ENCODE measurements at regions not wholly inside any gene's neighbourhood (a gene's known extent, or its start where the extent isn't known, plus 50 kb on each side); places are given as distances from the start of the nearest gene placed in this dataset.

GRCh38 chr4:181944527-181944926, 298.7 kb upstream of the TENM3 start (continued):
- no peak for TF ChIP-seq PRDM4 (CRISPR knock-in tag; IDR thresholded peaks at IDR 0.05; ENCODE audit: borderline replicate concordance)

GRCh38 chr4:181946902-181947301, 296.3 kb upstream of the TENM3 start:
- Histone ChIP-seq H2AFZ (ENCODE audit: low read length) (no peak overlapping the region), H3K4me3 (replicated peaks in 1 of 3; ENCODE audit: insufficient read depth in 1 of 3, low read depth in 2 of 3, low read length in 3 of 3) (no peak overlapping the region), H4K20me1 (ENCODE audit: insufficient read depth, low read length) (no peaks in the 10 kb centered on the region), H3K4me1 (ENCODE audit: insufficient read depth, low read length) (no peaks in the 10 kb centered on the region), H3K27ac (ENCODE audit: extremely low read length, insufficient read depth, low read length) (no peak overlapping the region), H3K9me3 (ENCODE audit: low read length) (no peaks in the 10 kb centered on the region), H3K27me3 (ENCODE audit: control insufficient read depth in 1 of 2, insufficient read depth in 2 of 2, low read length in 2 of 2) (no peaks in the 10 kb centered on the region), H3K79me2 (ENCODE audit: insufficient read depth, low read length) (no peaks in the 10 kb centered on the region), H3K4me2 (ENCODE audit: low read depth, low read length) (no peak overlapping the region), H3K36me3 (replicated peaks in 1 of 2; ENCODE audit: control insufficient read depth in 1 of 2, insufficient read depth in 2 of 2, low read length in 2 of 2) (no peaks in the 10 kb centered on the region), H3K9ac (ENCODE audit: insufficient read depth, low read depth, low read length) (no peak overlapping the region)
- WGBS (ENCODE audit: low lambda C conversion rate): 9% methylated on average over 4 of the region's 4 CpGs
- CTCF ChIA-PET (ENCODE audit: low intra/inter-chr PET ratio, low total read pairs): no interaction called here
- FAIRE-seq (no peak), DNase-seq (ENCODE audit: low spot score) (no peak), ATAC-seq (no peak)
- BruUV-seq (replicated peaks): no TSS peak
- intact Hi-C loops (cut with micrococcal nuclease; ENCODE audit: unreplicated experiment) (no loop called here), in situ Hi-C loops (cut with HindIII; ENCODE audit: extremely low pct_ligation_motif_present, low pct_unique_long_range_greater_than_20kb) (no loop called here)
- POLR2A ChIA-PET: no interaction called here
- no peak for TF ChIP-seq ZNF343 (CRISPR knock-in tag; IDR thresholded peaks at IDR 0.05)

- H3K9me3 ChIP-seq (ENCODE audit: low read length): no peaks in the 10 kb centered on the region
- intact Hi-C loops (cut with micrococcal nuclease; ENCODE audit: unreplicated experiment): no loop called here
- 2% methylated on average over 3 of the region's 3 CpGs for WGBS (ENCODE audit: low lambda C conversion rate)
- no peak overlapping the region for H3K27ac ChIP-seq (ENCODE audit: extremely low read length, insufficient read depth, low read length)
- no peak overlapping the region for H3K4me2 ChIP-seq (ENCODE audit: low read depth, low read length)
- H3K79me2 ChIP-seq (ENCODE audit: insufficient read depth, low read length): no peaks in the 10 kb centered on the region
- H4K20me1 ChIP-seq (ENCODE audit: insufficient read depth, low read length): no peaks in the 10 kb centered on the region
- H3K4me3 ChIP-seq (replicated peaks in 1 of 3; ENCODE audit: insufficient read depth in 1 of 3, low read depth in 2 of 3, low read length in 3 of 3): no peak overlapping the region
- DNase-seq (ENCODE audit: low spot score) (no peak), ATAC-seq (no peak), FAIRE-seq (no peak)
- ChIA-PET CTCF (ENCODE audit: low intra/inter-chr PET ratio, low total read pairs) (no interaction called here), POLR2A (no interaction called here)
- in situ Hi-C loops (cut with HindIII; ENCODE audit: extremely low pct_ligation_motif_present, low pct_unique_long_range_greater_than_20kb): no loop called here
- no TSS peak for BruUV-seq (replicated peaks)
- TF ChIP-seq CEBPB (IDR thresholded peaks at IDR 0.05; ENCODE audit: borderline replicate concordance, low read depth, low read length) (no peak), MAFK (conservative IDR thresholded peaks at IDR 0.05 in 1 of 2, IDR thresholded peaks at IDR 0.05 in 1 of 2; ENCODE audit: low read length in 2 of 2) (peak in 1 of 2 experiments; percentile 20; a peak in 1 of 4 replicates)
- no peak overlapping the region for H2AFZ ChIP-seq (ENCODE audit: low read length)
- H3K36me3 ChIP-seq (replicated peaks in 1 of 2; ENCODE audit: control insufficient read depth in 1 of 2, insufficient read depth in 2 of 2, low read length in 2 of 2): no peaks in the 10 kb centered on the region
- no peaks in the 10 kb centered on the region for H3K4me1 ChIP-seq (ENCODE audit: insufficient read depth, low read length)
- no peak overlapping the region for H3K9ac ChIP-seq (ENCODE audit: insufficient read depth, low read depth, low read length)
- no peaks in the 10 kb centered on the region for H3K27me3 ChIP-seq (ENCODE audit: control insufficient read depth in 1 of 2, insufficient read depth in 2 of 2, low read length in 2 of 2)
These were observed 294.3 kb upstream of the TENM3 start for GRCh38 chr4:181948839-181949382.

Measured in HepG2 (cell line).